Loucy (cell line): ENCODE measurements at regions not wholly inside any gene's neighbourhood (a gene's known extent, or its start where the extent isn't known, plus 50 kb on each side); places are given as distances from the start of the nearest gene placed in this dataset.

ENCODE experiments used
- CTCF ChIP-seq: fragments of 200-600 bp; sonication (generic); conservative IDR thresholded peaks from 2 replicates; pipeline ENCODE4 v1.5.1; 2014; ENCODE audit warnings: mild to moderate bottlenecking, antibody characterized with exemption, low read length
- EZH2phosphoT487 ChIP-seq: fragments of 200-600 bp; IDR thresholded peaks from 2 replicates; pipeline ENCODE4 v1.6.1; 2018; ENCODE audit warnings: antibody characterized with exemption, mild to moderate bottlenecking, moderate library complexity, borderline replicate concordance

- TF ChIP-seq CTCF, result no peak
- TF ChIP-seq EZH2phosphoT487, result no peak
Measured at GRCh38 chr1:5125208-5125607, 470.8 kb downstream of the AJAP1 start.
